ENCODE measurements at regions not wholly inside any gene's neighbourhood (a gene's known extent, or its start where the extent isn't known, plus 50 kb on each side); places are given as distances from the start of the nearest gene placed in this dataset.
"Not testable (repeated sequence)": the region's sequence is repeated elsewhere in the genome, so short reads cannot be mapped to it uniquely, and the experiment has no call there.

- H3K36me3 ChIP-seq (ENCODE audit: control insufficient read depth, insufficient read depth, low read length) = no peaks in the 10 kb centered on the region
- H3K9me3 ChIP-seq (ENCODE audit: control insufficient read depth, low read length) = no peaks in the 10 kb centered on the region
- no peaks in the 10 kb centered on the region for H3K27me3 ChIP-seq (replicated peaks; ENCODE audit: control insufficient read depth, insufficient read depth, low read length, poor library complexity, severe bottlenecking)
- H3K4me1 ChIP-seq (ENCODE audit: control insufficient read depth, insufficient read depth, low read length, poor library complexity, severe bottlenecking) = no peaks in the 10 kb centered on the region
- no peak overlapping the region for H3K4me3 ChIP-seq (ENCODE audit: insufficient read depth, low read depth, low read length, poor library complexity, severe bottlenecking)
- DNase-seq = no peak
- H3K27ac ChIP-seq (ENCODE audit: insufficient read depth, low read length, poor library complexity, severe bottlenecking) = no peak overlapping the region
Observed at GRCh38 chr5:127206320-127207113, 84.1 kb upstream of the MEGF10 start.

- no peak for DNase-seq
- Histone ChIP-seq H3K9me3 (ENCODE audit: control insufficient read depth, low read length) (no peaks in the 10 kb centered on the region), H3K4me3 (ENCODE audit: insufficient read depth, low read depth, low read length, poor library complexity, severe bottlenecking) (no peak overlapping the region), H3K27ac (ENCODE audit: insufficient read depth, low read length, poor library complexity, severe bottlenecking) (no peak overlapping the region), H3K27me3 (replicated peaks; ENCODE audit: control insufficient read depth, insufficient read depth, low read length, poor library complexity, severe bottlenecking) (no peaks in the 10 kb centered on the region), H3K36me3 (ENCODE audit: control insufficient read depth, insufficient read depth, low read length) (no peaks in the 10 kb centered on the region), H3K4me1 (ENCODE audit: control insufficient read depth, insufficient read depth, low read length, poor library complexity, severe bottlenecking) (no peaks in the 10 kb centered on the region)
Observed at GRCh38 chr5:127210042-127210441, 80.6 kb upstream of the MEGF10 start.

GRCh38 chr5:127213231-127213630 is 77.4 kb upstream of the MEGF10 start:
- Histone ChIP-seq H3K27ac (ENCODE audit: insufficient read depth, low read length, poor library complexity, severe bottlenecking) (no peak overlapping the region), H3K36me3 (ENCODE audit: control insufficient read depth, insufficient read depth, low read length) (no peaks in the 10 kb centered on the region), H3K4me3 (ENCODE audit: insufficient read depth, low read depth, low read length, poor library complexity, severe bottlenecking) (no peak overlapping the region), H3K27me3 (replicated peaks; ENCODE audit: control insufficient read depth, insufficient read depth, low read length, poor library complexity, severe bottlenecking) (no peaks in the 10 kb centered on the region), H3K9me3 (ENCODE audit: control insufficient read depth, low read length) (no peaks in the 10 kb centered on the region), H3K4me1 (ENCODE audit: control insufficient read depth, insufficient read depth, low read length, poor library complexity, severe bottlenecking) (no peaks in the 10 kb centered on the region)
- no peak for DNase-seq

- Histone ChIP-seq H3K27ac (ENCODE audit: insufficient read depth, low read length, poor library complexity, severe bottlenecking) (no peak overlapping the region), H3K36me3 (ENCODE audit: control insufficient read depth, insufficient read depth, low read length) (no peaks in the 10 kb centered on the region), H3K4me3 (ENCODE audit: insufficient read depth, low read depth, low read length, poor library complexity, severe bottlenecking) (no peak overlapping the region), H3K9me3 (ENCODE audit: control insufficient read depth, low read length) (no peaks in the 10 kb centered on the region), H3K27me3 (replicated peaks; ENCODE audit: control insufficient read depth, insufficient read depth, low read length, poor library complexity, severe bottlenecking) (no peaks in the 10 kb centered on the region), H3K4me1 (ENCODE audit: control insufficient read depth, insufficient read depth, low read length, poor library complexity, severe bottlenecking) (no peaks in the 10 kb centered on the region)
- no peak for DNase-seq
Observed at GRCh38 chr5:127216143-127216542, 74.5 kb upstream of the MEGF10 start.

- no peak for DNase-seq
- no peak overlapping the region for H3K4me3 ChIP-seq (ENCODE audit: insufficient read depth, low read depth, low read length, poor library complexity, severe bottlenecking)
- no peaks in the 10 kb centered on the region for H3K27me3 ChIP-seq (replicated peaks; ENCODE audit: control insufficient read depth, insufficient read depth, low read length, poor library complexity, severe bottlenecking)
Observed at GRCh38 chr5:127216898-127217675, 73.5 kb upstream of the MEGF10 start.

GRCh38 chr5:127221936-127222335 is 68.7 kb upstream of the MEGF10 start:
- not testable (repeated sequence) for H3K9me3 ChIP-seq (ENCODE audit: control insufficient read depth, low read length); DNase-seq; H3K4me1 ChIP-seq (ENCODE audit: control insufficient read depth, insufficient read depth, low read length, poor library complexity, severe bottlenecking); H3K36me3 ChIP-seq (ENCODE audit: control insufficient read depth, insufficient read depth, low read length); H3K4me3 ChIP-seq (ENCODE audit: insufficient read depth, low read depth, low read length, poor library complexity, severe bottlenecking); H3K27ac ChIP-seq (ENCODE audit: insufficient read depth, low read length, poor library complexity, severe bottlenecking); H3K27me3 ChIP-seq (replicated peaks; ENCODE audit: control insufficient read depth, insufficient read depth, low read length, poor library complexity, severe bottlenecking)

More at GRCh38 chr5:127216898-127217675, 73.5 kb upstream of the MEGF10 start:
- no peak overlapping the region for H3K27ac ChIP-seq (ENCODE audit: insufficient read depth, low read length, poor library complexity, severe bottlenecking)
- H3K36me3 ChIP-seq (ENCODE audit: control insufficient read depth, insufficient read depth, low read length) = no peaks in the 10 kb centered on the region
- no peaks in the 10 kb centered on the region for H3K4me1 ChIP-seq (ENCODE audit: control insufficient read depth, insufficient read depth, low read length, poor library complexity, severe bottlenecking)
- H3K9me3 ChIP-seq (ENCODE audit: control insufficient read depth, low read length) = no peaks in the 10 kb centered on the region

GRCh38 chr5:127222571-127223156 is 67.9 kb upstream of the MEGF10 start:
- H3K27ac ChIP-seq (ENCODE audit: insufficient read depth, low read length, poor library complexity, severe bottlenecking); H3K36me3 ChIP-seq (ENCODE audit: control insufficient read depth, insufficient read depth, low read length); H3K4me3 ChIP-seq (ENCODE audit: insufficient read depth, low read depth, low read length, poor library complexity, severe bottlenecking); H3K9me3 ChIP-seq (ENCODE audit: control insufficient read depth, low read length); H3K27me3 ChIP-seq (replicated peaks; ENCODE audit: control insufficient read depth, insufficient read depth, low read length, poor library complexity, severe bottlenecking); H3K4me1 ChIP-seq (ENCODE audit: control insufficient read depth, insufficient read depth, low read length, poor library complexity, severe bottlenecking); DNase-seq: not testable (repeated sequence)

- DNase-seq = no peak
- no peaks in the 10 kb centered on the region for H3K4me1 ChIP-seq (ENCODE audit: control insufficient read depth, insufficient read depth, low read length, poor library complexity, severe bottlenecking)
- no peak overlapping the region for H3K4me3 ChIP-seq (ENCODE audit: insufficient read depth, low read depth, low read length, poor library complexity, severe bottlenecking)
- no peaks in the 10 kb centered on the region for H3K27me3 ChIP-seq (replicated peaks; ENCODE audit: control insufficient read depth, insufficient read depth, low read length, poor library complexity, severe bottlenecking)
- H3K27ac ChIP-seq (ENCODE audit: insufficient read depth, low read length, poor library complexity, severe bottlenecking) = no peak overlapping the region
- H3K9me3 ChIP-seq (ENCODE audit: control insufficient read depth, low read length) = no peaks in the 10 kb centered on the region
- no peaks in the 10 kb centered on the region for H3K36me3 ChIP-seq (ENCODE audit: control insufficient read depth, insufficient read depth, low read length)
Observed at GRCh38 chr5:127223256-127223974, 67.2 kb upstream of the MEGF10 start.

- Histone ChIP-seq H3K27me3 (replicated peaks; ENCODE audit: control insufficient read depth, insufficient read depth, low read length, poor library complexity, severe bottlenecking) (no peaks in the 10 kb centered on the region), H3K27ac (ENCODE audit: insufficient read depth, low read length, poor library complexity, severe bottlenecking) (no peak overlapping the region), H3K4me3 (ENCODE audit: insufficient read depth, low read depth, low read length, poor library complexity, severe bottlenecking) (no peak overlapping the region), H3K36me3 (ENCODE audit: control insufficient read depth, insufficient read depth, low read length) (no peaks in the 10 kb centered on the region), H3K4me1 (ENCODE audit: control insufficient read depth, insufficient read depth, low read length, poor library complexity, severe bottlenecking) (peaks cover 2% of the 10 kb centered on the region), H3K9me3 (ENCODE audit: control insufficient read depth, low read length) (no peaks in the 10 kb centered on the region)
- no peak for DNase-seq
Observed at GRCh38 chr5:127227881-127228280, 62.7 kb upstream of the MEGF10 start.
